H9 (cell line): ENCODE measurements at regions not wholly inside any gene's neighbourhood (a gene's known extent, or its start where the extent isn't known, plus 50 kb on each side); places are given as distances from the start of the nearest gene placed in this dataset.

Experiments used
- DNase-seq: peaks from one replicate; pipeline ENCODE4 v3.0.0-alpha.2; 2017
- H2AFZ ChIP-seq: one replicate; pipeline ENCODE4 v1.6.1; 2013; ENCODE audit warnings: mild to moderate bottlenecking, low read length, control low read depth, moderate library complexity
- H2AK5ac ChIP-seq: 2 replicates; pipeline ENCODE4 v1.6.1; 2013; ENCODE audit warnings: low read length, control low read depth, mixed read lengths; ENCODE audit not compliant: insufficient read length
- H2BK120ac ChIP-seq: one replicate; pipeline ENCODE4 v1.6.1; 2013; ENCODE audit warnings: low read depth, mild to moderate bottlenecking, low read length, control low read depth, inconsistent platforms; ENCODE audit not compliant: poor library complexity, severe bottlenecking
- H2BK12ac ChIP-seq: 2 replicates; pipeline ENCODE4 v1.6.1; 2013; ENCODE audit warnings: low read length, control low read depth, mixed read lengths, low read depth; ENCODE audit not compliant: insufficient read length
- H2BK15ac ChIP-seq: 2 replicates; pipeline ENCODE4 v1.6.1; 2013; ENCODE audit warnings: low read depth, low read length, control low read depth
- H2BK20ac ChIP-seq: one replicate; pipeline ENCODE4 v1.6.1; 2013; ENCODE audit warnings: low read depth, mild to moderate bottlenecking, low read length, control low read depth, inconsistent platforms; ENCODE audit not compliant: poor library complexity, severe bottlenecking
- H2BK5ac ChIP-seq: 2 replicates; pipeline ENCODE4 v1.6.1; 2013; ENCODE audit warnings: low read length, control low read depth, mixed read lengths; ENCODE audit not compliant: insufficient read length
- H3K14ac ChIP-seq: 2 replicates; pipeline ENCODE4 v1.6.1; 2013; ENCODE audit warnings: low read length, control low read depth; ENCODE audit not compliant: insufficient read depth
- H3K18ac ChIP-seq: 2 replicates; pipeline ENCODE4 v1.6.1; 2013; ENCODE audit warnings: low read depth, mild to moderate bottlenecking, mixed read lengths, low read length, control low read depth; ENCODE audit not compliant: insufficient read length
- H3K23ac ChIP-seq: 2 replicates; pipeline ENCODE4 v1.6.1; 2013; ENCODE audit warnings: low read length, control low read depth, mixed read lengths, low read depth; ENCODE audit not compliant: insufficient read length
- H3K23me2 ChIP-seq: 2 replicates; pipeline ENCODE4 v1.6.1; 2013; ENCODE audit warnings: low read depth, mild to moderate bottlenecking, mixed read lengths, low read length, control low read depth; ENCODE audit not compliant: insufficient read length, poor library complexity, severe bottlenecking
- H3K27ac ChIP-seq: 2 replicates; pipeline ENCODE4 v1.5.1; 2013; ENCODE audit warnings: low read length, control low read depth, mixed read lengths, low read depth; ENCODE audit not compliant: insufficient read length
- H3K27me3 ChIP-seq: 2 replicates; pipeline ENCODE4 v1.6.1; 2013; ENCODE audit warnings: low read length, control low read depth, inconsistent platforms; ENCODE audit not compliant: insufficient read depth
- H3K4ac ChIP-seq: 2 replicates; pipeline ENCODE4 v1.6.1; 2013; ENCODE audit warnings: low read depth, mild to moderate bottlenecking, control low read depth, inconsistent platforms, low read length, moderate library complexity
- H3K4me1 ChIP-seq: 2 replicates; pipeline ENCODE4 v1.6.1; 2013; ENCODE audit warnings: low read length, control low read depth, inconsistent platforms; ENCODE audit not compliant: insufficient read depth
- H3K4me2 ChIP-seq: 2 replicates; pipeline ENCODE4 v1.6.1; 2013; ENCODE audit warnings: low read length, control low read depth, mixed read lengths; ENCODE audit not compliant: insufficient read length, insufficient read depth
- H3K56ac ChIP-seq: 2 replicates; pipeline ENCODE4 v1.6.1; 2013; ENCODE audit warnings: low read depth, mild to moderate bottlenecking, mixed read lengths, low read length, control low read depth; ENCODE audit not compliant: insufficient read length
- H3K79me1 ChIP-seq: 2 replicates; pipeline ENCODE4 v1.6.1; 2013; ENCODE audit warnings: low read depth, mild to moderate bottlenecking, moderate library complexity, low read length, control low read depth, inconsistent platforms; ENCODE audit not compliant: insufficient read depth, poor library complexity, severe bottlenecking
- H3K79me2 ChIP-seq: 2 replicates; pipeline ENCODE4 v1.6.1; 2013; ENCODE audit warnings: low read length, control low read depth, inconsistent platforms; ENCODE audit not compliant: insufficient read depth
- H3K9ac ChIP-seq: 2 replicates; pipeline ENCODE4 v1.6.1; 2013; ENCODE audit warnings: low read length, control low read depth, mixed read lengths; ENCODE audit not compliant: insufficient read length; ENCODE audit errors: extremely low read depth
- H3K9me3 ChIP-seq: one replicate; pipeline ENCODE4 v1.6.1; 2013; ENCODE audit warnings: low read depth, low read length, inconsistent platforms; ENCODE audit not compliant: control insufficient read depth
- H3T11ph ChIP-seq: one replicate; pipeline ENCODE4 v1.6.1; 2013; ENCODE audit warnings: mild to moderate bottlenecking, low read length, control low read depth, inconsistent platforms
- H4K20me1 ChIP-seq: one replicate; pipeline ENCODE4 v1.6.1; 2013; ENCODE audit not compliant: control insufficient read depth, insufficient read length, insufficient read depth
- H4K5ac ChIP-seq: 2 replicates; pipeline ENCODE4 v1.6.1; 2013; ENCODE audit warnings: low read depth, mild to moderate bottlenecking, mixed read lengths, low read length, control low read depth; ENCODE audit not compliant: insufficient read length
- H4K8ac ChIP-seq: replicated peaks from 2 replicates; pipeline ENCODE4 v1.6.1; 2013; ENCODE audit warnings: low read length, control low read depth, mixed read lengths, low read depth; ENCODE audit not compliant: insufficient read length
- H4K91ac ChIP-seq: 2 replicates; pipeline ENCODE4 v1.6.1; 2013; ENCODE audit warnings: low read depth, mild to moderate bottlenecking, moderate library complexity, mixed read lengths, low read length, control low read depth; ENCODE audit not compliant: insufficient read length
- H3K27ac Mint-ChIP-seq, 3 experiments: 2 replicates in 2 of 3; 3 replicates in 1 of 3; pipeline ENCODE4 v1.8.0; 2020 to 2021; ENCODE audit warnings: mixed read lengths in 3 of 3, mild to moderate bottlenecking in 1 of 3, moderate library complexity in 1 of 3
- H3K27me3 Mint-ChIP-seq: 2 replicates; pipeline ENCODE4 v1.8.0; 2021; ENCODE audit warnings: low read depth, mild to moderate bottlenecking, moderate library complexity, mixed read lengths
- H3K36me3 Mint-ChIP-seq, 3 experiments: 2 replicates in 2 of 3; 3 replicates in 1 of 3; pipeline ENCODE4 v1.8.0; 2020 to 2021; ENCODE audit warnings: low read depth in 3 of 3, mixed read lengths in 3 of 3; ENCODE audit not compliant: insufficient read depth in 1 of 3
- H3K4me1 Mint-ChIP-seq, 2 experiments: 2 replicates each; pipeline ENCODE4 v1.8.0; 2020; ENCODE audit warnings: mixed read lengths in 2 of 2
- H3K4me3 Mint-ChIP-seq, 2 experiments: 2 replicates in 1 of 2; 3 replicates in 1 of 2; pipeline ENCODE4 v1.8.0; 2020 to 2021; ENCODE audit warnings: mild to moderate bottlenecking in 2 of 2, mixed read lengths in 2 of 2, moderate library complexity in 1 of 2
- H3K9me3 Mint-ChIP-seq, 2 experiments: 2 replicates in 1 of 2; 3 replicates in 1 of 2; pipeline ENCODE4 v1.8.0; 2020; ENCODE audit warnings: mild to moderate bottlenecking in 2 of 2, mixed read lengths in 2 of 2, moderate library complexity in 1 of 2
- WGBS: extraction: QIAGEN DNeasy Blood & Tissue Kit; methylation state at CpG from one replicate; pipeline ENCODE4 v1.1.7; 2013; ENCODE audit warnings: missing lambda C conversion rate, low lambda C conversion rate, mixed read lengths; ENCODE audit not compliant: insufficient read length; ENCODE audit errors: extremely low coverage; 5-methylcytosine and 5-hydroxymethylcytosine counted together
- TF ChIP-seq, protein P1 (sequence below): fragments of 200-600 bp; sonication (generic); conservative IDR thresholded peaks from 3 replicates; pipeline ENCODE4 v1.8.0; 2021; ENCODE audit warnings: antibody characterized with exemption, mild to moderate bottlenecking

DNA sequence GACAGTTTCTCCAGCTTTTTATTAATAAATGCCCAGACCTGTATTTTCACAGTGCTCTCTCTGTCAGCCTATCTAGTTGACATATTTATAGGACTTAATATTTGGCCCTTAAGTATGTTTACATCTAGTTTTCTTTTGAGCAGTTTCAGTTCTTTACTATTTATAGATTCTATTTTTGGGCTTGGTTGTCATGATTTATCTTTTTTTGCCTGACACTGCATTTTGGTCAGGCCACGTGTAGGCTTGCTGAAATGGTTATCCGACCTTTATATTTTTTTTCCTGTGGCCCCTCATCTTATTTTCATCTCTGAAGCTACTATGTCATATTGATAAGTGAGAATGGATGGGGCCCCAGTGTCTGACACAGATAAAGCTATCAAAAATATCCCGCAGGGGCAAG, 515.4 kb upstream of the FZD8 start:
- Histone ChIP-seq H3K23ac (no peak overlapping the region), H2AK5ac (no peak overlapping the region), H3T11ph (no peak overlapping the region), H3K79me1 (no peaks in the 10 kb centered on the region), H3K56ac (no peak overlapping the region), H3K4me1 (no peaks in the 10 kb centered on the region), H4K20me1 (no peaks in the 10 kb centered on the region), H3K14ac (no peak overlapping the region), H3K4me2 (no peak overlapping the region), H2BK15ac (no peak overlapping the region), H3K23me2 (no peaks in the 10 kb centered on the region), H2BK20ac (no peak overlapping the region), H4K5ac (no peak overlapping the region), H3K9me3 (no peaks in the 10 kb centered on the region), H3K18ac (no peak overlapping the region), H2AFZ (no peak overlapping the region), H3K79me2 (no peaks in the 10 kb centered on the region), H2BK5ac (no peak overlapping the region), H2BK120ac (no peak overlapping the region), H3K27me3 (no peaks in the 10 kb centered on the region; the same call in 1 of the 2 replicates), H4K8ac (no peak overlapping the region), H4K91ac (no peak overlapping the region), H3K4ac (no peak overlapping the region), H2BK12ac (no peak overlapping the region), H3K27ac (no peak overlapping the region), H3K9ac (no peak overlapping the region)
- Mint-ChIP-seq H3K4me3 (no peak overlapping the region), H3K4me1 (no peaks in the 10 kb centered on the region), H3K9me3 (peaks cover 0 to 2% of the 10 kb centered on the region in 2 experiments; a peak in 1 of 5 replicates), H3K27me3 (no peaks in the 10 kb centered on the region; the same call in 1 of the 2 replicates), H3K27ac (no peak overlapping the region), H3K36me3 (no peaks in the 10 kb centered on the region; a peak in 1 of 7 replicates)
- no peak for DNase-seq
- WGBS = no CpG with 5 or more reads among the region's 3 CpGs
- TF ChIP-seq, protein P1, sequence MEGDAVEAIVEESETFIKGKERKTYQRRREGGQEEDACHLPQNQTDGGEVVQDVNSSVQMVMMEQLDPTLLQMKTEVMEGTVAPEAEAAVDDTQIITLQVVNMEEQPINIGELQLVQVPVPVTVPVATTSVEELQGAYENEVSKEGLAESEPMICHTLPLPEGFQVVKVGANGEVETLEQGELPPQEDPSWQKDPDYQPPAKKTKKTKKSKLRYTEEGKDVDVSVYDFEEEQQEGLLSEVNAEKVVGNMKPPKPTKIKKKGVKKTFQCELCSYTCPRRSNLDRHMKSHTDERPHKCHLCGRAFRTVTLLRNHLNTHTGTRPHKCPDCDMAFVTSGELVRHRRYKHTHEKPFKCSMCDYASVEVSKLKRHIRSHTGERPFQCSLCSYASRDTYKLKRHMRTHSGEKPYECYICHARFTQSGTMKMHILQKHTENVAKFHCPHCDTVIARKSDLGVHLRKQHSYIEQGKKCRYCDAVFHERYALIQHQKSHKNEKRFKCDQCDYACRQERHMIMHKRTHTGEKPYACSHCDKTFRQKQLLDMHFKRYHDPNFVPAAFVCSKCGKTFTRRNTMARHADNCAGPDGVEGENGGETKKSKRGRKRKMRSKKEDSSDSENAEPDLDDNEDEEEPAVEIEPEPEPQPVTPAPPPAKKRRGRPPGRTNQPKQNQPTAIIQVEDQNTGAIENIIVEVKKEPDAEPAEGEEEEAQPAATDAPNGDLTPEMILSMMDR = no peak
